ENCODE measurements at regions not wholly inside any gene's neighbourhood (a gene's known extent, or its start where the extent isn't known, plus 50 kb on each side); places are given as distances from the start of the nearest gene placed in this dataset.

DNA sequence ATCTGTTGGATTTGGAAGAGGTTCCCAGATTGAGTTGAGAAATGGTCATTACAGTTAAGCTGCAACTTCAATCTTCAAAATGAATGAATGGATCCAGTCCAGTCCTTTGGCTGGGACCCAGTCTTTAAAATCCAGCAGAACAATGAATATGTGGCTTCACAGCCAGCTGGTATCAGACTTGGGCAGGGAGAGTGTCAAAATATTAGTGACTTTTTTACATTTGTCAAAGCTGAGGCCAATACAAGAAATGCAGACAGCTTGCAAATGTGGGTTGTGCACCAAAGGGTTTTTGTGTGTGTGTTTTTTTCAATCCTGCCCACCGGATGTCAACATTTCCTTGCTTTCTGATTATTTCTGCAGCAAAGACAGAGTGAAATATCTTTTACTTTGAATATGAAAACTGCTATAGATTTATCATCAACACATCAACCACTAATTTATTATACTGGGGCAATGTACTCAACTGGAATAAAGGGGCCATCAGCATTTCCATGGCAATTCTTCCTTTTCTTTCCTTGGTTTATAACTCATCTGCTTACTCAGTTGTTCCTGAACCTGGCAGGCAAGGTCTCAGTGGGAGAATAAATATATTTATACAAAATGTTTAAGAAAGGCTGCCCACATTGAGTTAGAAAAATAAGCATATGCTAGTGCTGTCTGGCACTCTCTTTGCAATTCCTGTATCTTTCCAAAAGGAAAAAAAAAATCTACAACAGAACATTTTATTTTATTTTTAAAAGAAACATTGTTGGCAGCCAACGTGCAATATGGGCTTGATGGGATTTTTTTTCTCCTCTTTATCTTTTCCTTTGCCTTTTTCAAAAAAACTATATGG lies 491.6 kb upstream of the C1orf87 start:
- TF ChIP-seq ZNF274 (IDR thresholded peaks at IDR 0.05; ENCODE audit: low read depth, low read length) (no peak), YY1 (IDR thresholded peaks at IDR 0.05; ENCODE audit: insufficient read depth, insufficient read length) (no peak), SUZ12 (IDR thresholded peaks at IDR 0.05; ENCODE audit: extremely low read depth, insufficient read depth, insufficient read length) (no peak)
